ENCODE measurements at regions not wholly inside any gene's neighbourhood (a gene's known extent, or its start where the extent isn't known, plus 50 kb on each side); places are given as distances from the start of the nearest gene placed in this dataset.

DNA sequence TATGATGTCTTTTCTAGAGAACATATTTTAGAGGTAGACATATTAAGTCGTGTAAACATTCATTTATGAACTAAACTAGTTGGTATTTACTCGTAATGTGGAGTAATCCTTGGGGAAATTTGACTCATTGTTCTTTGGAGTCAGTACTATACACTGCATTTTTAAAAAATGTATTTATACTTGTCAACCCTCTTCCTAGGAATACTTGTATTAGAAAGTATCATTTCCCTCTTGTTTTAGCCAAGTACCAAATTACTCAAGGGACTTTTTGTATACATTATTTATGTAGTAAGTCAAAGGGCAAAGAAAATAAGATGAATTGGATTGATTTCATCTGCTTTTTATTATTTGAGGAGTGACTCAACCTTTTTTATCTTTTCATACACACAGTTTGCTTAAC, 248.1 kb upstream of the IZUMO3 start:
- no peak for TF ChIP-seq MAFK (IDR thresholded peaks at IDR 0.05; ENCODE audit: low read depth, low read length)
- TF ChIP-seq SMC3 (IDR thresholded peaks at IDR 0.05; ENCODE audit: low read depth, low read length) = no peak
- dilution Hi-C loops (cut with HindIII; ENCODE audit: low sequenced_read_pairs, unreplicated experiment) (no loop called here), intact Hi-C loops (cut with micrococcal nuclease) (no loop called here), in situ Hi-C loops (cut with MboI; ENCODE audit: low sequenced_read_pairs) (no loop called here)
- no peak overlapping the region for H4K5ac ChIP-seq (ENCODE audit: low read depth, low read length)
- no peaks in the 10 kb centered on the region for H4K20me1 ChIP-seq (ENCODE audit: insufficient read depth, low read length)
- DNase-seq (no peak), ATAC-seq (ENCODE audit: low read depth) (no peak)
- no peak overlapping the region for H2BK15ac ChIP-seq (ENCODE audit: low read depth, low read length)
- no peak overlapping the region for H3K4ac ChIP-seq (ENCODE audit: low read depth, low read length)
- no peak overlapping the region for H3K9ac ChIP-seq (ENCODE audit: low read depth, low read length)
- ChIA-PET POLR2A (ENCODE audit: unreplicated experiment) (no interaction called here), CTCF (no interaction called here)
- no peak overlapping the region for H2AK5ac ChIP-seq (ENCODE audit: low read depth, low read length)
- H2AK9ac ChIP-seq (replicated peaks; ENCODE audit: low read depth, low read length, poor library complexity) = no peak overlapping the region
- H3K18ac ChIP-seq (ENCODE audit: low read depth, low read length) = no peak overlapping the region
- H3K36me3 ChIP-seq (ENCODE audit: control insufficient read depth, insufficient read depth, low read length) = no peaks in the 10 kb centered on the region
- H2AFZ ChIP-seq (replicated peaks; ENCODE audit: low read length, poor library complexity) = no peak overlapping the region
- no CpG with 5 or more reads among the region's 2 CpGs for WGBS, 2 experiments (ENCODE audit: extremely low coverage in 2 of 2, insufficient read length in 1 of 2)
- H3K14ac ChIP-seq (replicated peaks; ENCODE audit: low read depth, low read length) = no peak overlapping the region
- H3K56ac ChIP-seq (ENCODE audit: extremely low read depth, insufficient read depth, low read length) = no peak overlapping the region
- H3K23ac ChIP-seq (ENCODE audit: low read depth, low read length) = no peak overlapping the region
- H3K79me1 ChIP-seq (ENCODE audit: low read depth in 1 of 2, low read length in 2 of 2) = no peaks in the 10 kb centered on the region
- H2BK120ac ChIP-seq (ENCODE audit: low read depth, low read length) = no peak overlapping the region
- no peak overlapping the region for H4K8ac ChIP-seq (ENCODE audit: low read depth in 2 of 2, low read length in 2 of 2)
- no peak overlapping the region for H3K4me3 ChIP-seq (ENCODE audit: insufficient read depth, low read depth, low read length)
- no TSS peak for BruUV-seq (replicated peaks)
- no peak overlapping the region for H2BK20ac ChIP-seq (ENCODE audit: low read depth, low read length)
- no peak overlapping the region for H3K4me2 ChIP-seq (ENCODE audit: low read depth, low read length)
- H3K27ac ChIP-seq (ENCODE audit: insufficient read depth, low read length) = no peak overlapping the region
- H3K4me1 ChIP-seq (ENCODE audit: control insufficient read depth, insufficient read depth, low read length) = no peaks in the 10 kb centered on the region
- no peaks in the 10 kb centered on the region for H3K27me3 ChIP-seq (ENCODE audit: control insufficient read depth, insufficient read depth, low read length)
- no peaks in the 10 kb centered on the region for H3K9me3 ChIP-seq (ENCODE audit: control insufficient read depth, insufficient read depth, low read length)
- no peak overlapping the region for H4K91ac ChIP-seq (ENCODE audit: insufficient read depth, low read depth, low read length)
- no peaks in the 10 kb centered on the region for H3K9me1 ChIP-seq (ENCODE audit: insufficient read depth, low read length)
- no peak overlapping the region for H2BK5ac ChIP-seq (ENCODE audit: low read depth, low read length, poor library complexity, severe bottlenecking)

Measured in IMR-90 (cell line).